K562 (cell line): ENCODE measurements at regions not wholly inside any gene's neighbourhood (a gene's known extent, or its start where the extent isn't known, plus 50 kb on each side); places are given as distances from the start of the nearest gene placed in this dataset.

ENCODE experiments used
- ATAC-seq: fragments of 200-7000 bp; cut with Tn5 transposase; 3 replicates; pipeline ENCODE4 v1.9.1; 2020; ENCODE audit warnings: moderate library complexity
- BruUV-seq: library from RNA; stranded (reverse); fragments of 400-500 nt; replicated peaks from 2 replicates; lab custom pipeline; 2021; lab: Mats Ljungman, UMichigan
- CTCF ChIA-PET: fragments of 300-600 bp; formaldehyde crosslinking; extraction: SDS; loops from one replicate; lab custom pipeline; 2021; ENCODE audit warnings: low intra/inter-chr PET ratio; lab: Yijun Ruan, JAX
- POLR2A ChIA-PET: fragments of 300-600, 350-650 bp; sonication (Branson Sonifier 250); formaldehyde crosslinking; extraction: SDS; loops from one replicate; lab custom pipeline; 2021; ENCODE audit warnings: antibody characterized with exemption, inconsistent platforms; lab: Yijun Ruan, JAX
- DNase-seq, 4 experiments: peaks; one replicate each; pipeline versions ENCODE4 v3.0.0 to v3.0.0-alpha.2; 2011 to 2018; ENCODE audit warnings: low spot score in 3 of 4, mixed read lengths in 3 of 4; ENCODE audit errors: extremely low read depth in 1 of 4
- FAIRE-seq: peaks from 2 replicates; lab custom pipeline; 2011; peaks lifted over from hg19 to GRCh38; lab: Jason Lieb, UNC
- H2AFZ ChIP-seq: 2 replicates; pipeline ENCODE4 v1.6.0; 2011; ENCODE audit warnings: low read depth, low read length, control low read depth, inconsistent platforms
- H3K27ac ChIP-seq: fragments of 200-600 bp; 3 replicates; pipeline ENCODE4 v1.8.0; 2011; ENCODE audit warnings: low read depth, mild to moderate bottlenecking, control low read depth, inconsistent platforms, low read length, moderate library complexity, mixed read lengths; ENCODE audit errors: extremely low read depth
- H3K27me3 ChIP-seq, 2 experiments: fragments of 300-600 bp in 1 of 2; 2 replicates in 1 of 2; 3 replicates in 1 of 2; pipeline versions ENCODE4 v1.6.0 to v1.8.0; 2011; ENCODE audit warnings: inconsistent platforms in 2 of 2, low read length in 2 of 2, mild to moderate bottlenecking in 1 of 2, mixed read lengths in 1 of 2, moderate library complexity in 1 of 2; ENCODE audit not compliant: control insufficient read depth in 2 of 2, insufficient read depth in 2 of 2
- H3K36me3 ChIP-seq: fragments of 300-600 bp; 3 replicates; pipeline ENCODE4 v1.8.0; 2011; ENCODE audit warnings: mild to moderate bottlenecking, low read length, inconsistent platforms; ENCODE audit not compliant: control insufficient read depth, insufficient read depth
- H3K4me1 ChIP-seq, 2 experiments: fragments of 200-600 bp in 1 of 2; replicated peaks in 1 of 2; 2 replicates in 1 of 2; 3 replicates in 1 of 2; pipeline versions ENCODE4 v1.5.1 to v1.8.0; 2011; ENCODE audit warnings: inconsistent platforms in 2 of 2, low read length in 2 of 2, mild to moderate bottlenecking in 1 of 2, mixed read lengths in 1 of 2, moderate library complexity in 1 of 2; ENCODE audit not compliant: control insufficient read depth in 2 of 2, insufficient read depth in 2 of 2
- H3K4me2 ChIP-seq: 2 replicates; pipeline ENCODE4 v1.6.1; 2011; ENCODE audit warnings: low read length, control low read depth, inconsistent platforms, mixed read lengths; ENCODE audit not compliant: insufficient read depth
- H3K4me3 ChIP-seq: fragments of 200-600 bp; sonication (generic), shearing (Covaris generic); 2 replicates; pipeline ENCODE4 v1.5.1; 2016; ENCODE audit warnings: control low read depth, inconsistent platforms
- H3K79me2 ChIP-seq: fragments of 200-600 bp; 3 replicates; pipeline ENCODE4 v1.8.0; 2011; ENCODE audit warnings: low read length, inconsistent platforms; ENCODE audit not compliant: control insufficient read depth, insufficient read depth
- H3K9ac ChIP-seq, 2 experiments: 2 replicates each; pipeline versions ENCODE4 v1.6.0 to v1.6.1; 2011; ENCODE audit warnings: low read depth in 2 of 2, low read length in 2 of 2, control low read depth in 1 of 2, inconsistent platforms in 1 of 2, mild to moderate bottlenecking in 1 of 2, mixed read lengths in 1 of 2; ENCODE audit not compliant: insufficient read depth in 1 of 2
- H3K9me1 ChIP-seq: one replicate; pipeline ENCODE4 v1.6.0; 2011; ENCODE audit warnings: inconsistent platforms, mild to moderate bottlenecking, low read length, moderate library complexity; ENCODE audit not compliant: control insufficient read depth, insufficient read depth
- H3K9me3 ChIP-seq: replicated peaks from 2 replicates; pipeline ENCODE4 v1.5.1; 2011; ENCODE audit warnings: low read depth, low read length, inconsistent platforms; ENCODE audit not compliant: control insufficient read depth, insufficient read depth
- H4K20me1 ChIP-seq: replicated peaks from 2 replicates; pipeline ENCODE4 v1.6.1; 2011; ENCODE audit warnings: low read length, inconsistent platforms, mixed read lengths; ENCODE audit not compliant: control insufficient read depth, insufficient read depth
- RBBP5 ChIP-seq: fragments of 200-600 bp; sonication (generic); IDR thresholded peaks from 2 replicates; pipeline ENCODE4 v1.6.1; 2012; ENCODE audit warnings: borderline replicate concordance, mild to moderate bottlenecking, low read length, control low read depth, inconsistent platforms; ENCODE audit not compliant: insufficient read depth, poor library complexity, severe bottlenecking
- WGBS: fragments of 100-300 bp; shearing (Covaris generic); methylation state at CpG from one replicate; pipeline ENCODE4 v1.1.6; 2016; ENCODE audit warnings: low coverage, mixed read lengths; ENCODE audit not compliant: insufficient coverage; ENCODE audit errors: missing lambda C conversion rate; 5-methylcytosine and 5-hydroxymethylcytosine counted together
- in situ Hi-C: fragments of 300-500 bp; cut with MboI; formaldehyde crosslinking; loops from 4 replicates; pipeline ENCODE4 v1.15.0; 2018; ENCODE audit warnings: inconsistent platforms, mixed read lengths
- intact Hi-C: fragments of 100-400 bp; cut with micrococcal nuclease; formaldehyde crosslinking; loops from 2 replicates; pipeline ENCODE4 v1.14.2; 2022
- TF ChIP-seq, protein P1 (sequence below), 2 experiments: fragments of 450-650 bp in 1 of 2; IDR thresholded peaks; 2 replicates each; pipeline ENCODE4 v1.6.1; 2011 to 2017; ENCODE audit warnings: low read depth in 2 of 2, antibody characterized with exemption in 1 of 2, borderline replicate concordance in 1 of 2, low read length in 1 of 2, mild to moderate bottlenecking in 1 of 2, mixed read lengths in 1 of 2; ENCODE audit not compliant: control insufficient read depth in 1 of 2

GRCh38 chr18:38887671-38888020, 1322.0 kb upstream of the CELF4 start:
- in situ Hi-C loops (no loop called here), intact Hi-C loops (no loop called here)
- H3K9ac ChIP-seq, result no peak overlapping the region
- 3% methylated on average over 2 of the region's 2 CpGs for WGBS
- TF ChIP-seq, protein P1, sequence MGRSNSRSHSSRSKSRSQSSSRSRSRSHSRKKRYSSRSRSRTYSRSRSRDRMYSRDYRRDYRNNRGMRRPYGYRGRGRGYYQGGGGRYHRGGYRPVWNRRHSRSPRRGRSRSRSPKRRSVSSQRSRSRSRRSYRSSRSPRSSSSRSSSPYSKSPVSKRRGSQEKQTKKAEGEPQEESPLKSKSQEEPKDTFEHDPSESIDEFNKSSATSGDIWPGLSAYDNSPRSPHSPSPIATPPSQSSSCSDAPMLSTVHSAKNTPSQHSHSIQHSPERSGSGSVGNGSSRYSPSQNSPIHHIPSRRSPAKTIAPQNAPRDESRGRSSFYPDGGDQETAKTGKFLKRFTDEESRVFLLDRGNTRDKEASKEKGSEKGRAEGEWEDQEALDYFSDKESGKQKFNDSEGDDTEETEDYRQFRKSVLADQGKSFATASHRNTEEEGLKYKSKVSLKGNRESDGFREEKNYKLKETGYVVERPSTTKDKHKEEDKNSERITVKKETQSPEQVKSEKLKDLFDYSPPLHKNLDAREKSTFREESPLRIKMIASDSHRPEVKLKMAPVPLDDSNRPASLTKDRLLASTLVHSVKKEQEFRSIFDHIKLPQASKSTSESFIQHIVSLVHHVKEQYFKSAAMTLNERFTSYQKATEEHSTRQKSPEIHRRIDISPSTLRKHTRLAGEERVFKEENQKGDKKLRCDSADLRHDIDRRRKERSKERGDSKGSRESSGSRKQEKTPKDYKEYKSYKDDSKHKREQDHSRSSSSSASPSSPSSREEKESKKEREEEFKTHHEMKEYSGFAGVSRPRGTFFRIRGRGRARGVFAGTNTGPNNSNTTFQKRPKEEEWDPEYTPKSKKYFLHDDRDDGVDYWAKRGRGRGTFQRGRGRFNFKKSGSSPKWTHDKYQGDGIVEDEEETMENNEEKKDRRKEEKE (IDR thresholded peaks at IDR 0.05; ENCODE audit: borderline replicate concordance in 1 of 2, control insufficient read depth in 1 of 2, low read depth in 2 of 2, low read length in 1 of 2), result no peak
- TF ChIP-seq RBBP5, result no peak
- ChIA-PET POLR2A (no interaction called here), CTCF (no interaction called here)
- no peak overlapping the region for H3K4me3 ChIP-seq
- H3K27ac ChIP-seq, result no peak overlapping the region
- H3K4me1 ChIP-seq, result no peaks in the 10 kb centered on the region
- H2AFZ ChIP-seq, result no peak overlapping the region
- BruUV-seq, result no TSS peak
- H3K79me2 ChIP-seq, result no peaks in the 10 kb centered on the region
- no peak for DNase-seq
- no peak for ATAC-seq
- no peaks in the 10 kb centered on the region for H3K36me3 ChIP-seq
- H3K9me1 ChIP-seq, result no peaks in the 10 kb centered on the region
- no peaks in the 10 kb centered on the region for H4K20me1 ChIP-seq
- H3K9me3 ChIP-seq, result no peaks in the 10 kb centered on the region; the same call in none of the 2 replicates
- H3K27me3 ChIP-seq, result no peaks in the 10 kb centered on the region
- FAIRE-seq, result no peak
- H3K4me2 ChIP-seq, result no peak overlapping the region
